Left colon (tissue), 2 donors: ENCODE measurements at regions not wholly inside any gene's neighbourhood (a gene's known extent, or its start where the extent isn't known, plus 50 kb on each side); places are given as distances from the start of the nearest gene placed in this dataset.
A peak's percentile ranks its signal among the peaks of the same experiment; 100 is the strongest.

Experiments used
- ATAC-seq: fragments of 200-7000 bp; cut with Tn5 transposase; one replicate; pipeline ENCODE4 v1.9.1; 2020; ENCODE audit warnings: mild to moderate bottlenecking, moderate library complexity
- DNase-seq, 2 donors: peaks; one replicate each; pipeline ENCODE4 v3.0.0-alpha.2; 2020
- intact Hi-C, 2 donors: fragments of 100-400 bp; cut with DNase I in 1 of 2; cut with micrococcal nuclease in 1 of 2; formaldehyde crosslinking; loops; one replicate each; pipeline versions ENCODE4 v1.11.2 to v1.14.0; 2022; cut with DNase I, micrococcal nuclease
- donor health status: DM: no; HTN: no; CAD: no.
- donor health status: DM: yes; HTN: yes; CAD: no.

- DNase-seq (no peak), ATAC-seq (no peak)
- intact Hi-C loops = no loop called here
Measured at GRCh38 chr16:79717333-79718137, 117.0 kb upstream of the MAF start.

DNA sequence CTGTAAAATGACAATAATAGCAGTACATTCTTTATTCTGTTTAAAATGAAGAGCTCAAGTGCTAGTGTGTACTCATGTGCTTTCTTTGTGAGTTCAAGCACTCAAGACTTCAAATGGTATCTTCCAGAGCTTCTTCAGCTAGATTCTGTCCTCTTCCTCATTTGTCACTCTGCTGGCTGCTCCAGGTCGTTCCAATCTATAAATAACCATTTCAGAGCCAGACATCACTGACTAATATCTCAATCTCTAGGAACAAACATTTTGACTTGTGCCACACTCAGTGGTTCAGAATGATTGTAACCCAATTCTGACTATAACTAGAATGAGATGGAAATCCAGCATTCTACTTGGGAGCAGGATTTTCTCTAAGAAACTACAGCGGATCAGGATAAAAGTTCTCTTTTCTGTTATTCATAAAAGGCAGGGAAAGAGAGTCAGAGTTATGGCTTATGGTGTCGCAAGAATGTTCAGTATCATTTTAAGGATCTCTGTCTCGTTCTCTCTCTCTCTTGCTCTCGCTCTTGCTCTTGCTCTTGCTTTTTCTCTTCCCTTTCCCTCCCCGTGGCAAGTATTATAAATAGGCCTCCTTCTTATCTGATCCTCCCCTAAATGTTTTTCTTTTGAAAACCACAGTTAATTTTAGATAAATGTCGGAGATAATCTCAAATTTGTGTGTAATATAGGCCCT is 116.3 kb upstream of the MAF start:
- no peak for ATAC-seq

DNA sequence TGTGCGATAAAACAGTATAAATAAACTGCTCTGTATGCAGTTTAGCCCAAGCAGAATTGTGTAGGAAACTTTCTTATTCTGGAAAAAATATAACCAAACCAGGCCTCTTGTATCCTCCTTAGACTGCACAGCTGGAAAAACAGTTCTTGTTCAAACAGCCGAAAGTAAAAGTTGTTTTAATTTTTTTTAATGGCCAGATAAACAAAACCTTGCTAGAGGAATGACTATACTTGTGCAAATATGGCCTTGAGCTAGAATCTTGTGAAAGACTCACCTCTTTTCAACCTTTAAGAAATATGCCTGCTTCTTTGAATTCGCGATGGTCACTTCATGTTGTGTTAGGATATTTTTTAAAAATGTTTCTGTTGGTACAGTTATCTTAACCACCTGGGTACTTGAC is 114.5 kb upstream of the MAF start:
- no peak for DNase-seq
- intact Hi-C loops = no loop called here
- ATAC-seq = no peak

More for the DNA sequence above, 116.3 kb upstream of the MAF start:
- no peak for DNase-seq
- intact Hi-C loops = no loop called here

- ATAC-seq (no peak), DNase-seq (no peak)
- intact Hi-C loops = no loop called here
Measured at GRCh38 chr16:79714440-79714839, 113.9 kb upstream of the MAF start.

DNA sequence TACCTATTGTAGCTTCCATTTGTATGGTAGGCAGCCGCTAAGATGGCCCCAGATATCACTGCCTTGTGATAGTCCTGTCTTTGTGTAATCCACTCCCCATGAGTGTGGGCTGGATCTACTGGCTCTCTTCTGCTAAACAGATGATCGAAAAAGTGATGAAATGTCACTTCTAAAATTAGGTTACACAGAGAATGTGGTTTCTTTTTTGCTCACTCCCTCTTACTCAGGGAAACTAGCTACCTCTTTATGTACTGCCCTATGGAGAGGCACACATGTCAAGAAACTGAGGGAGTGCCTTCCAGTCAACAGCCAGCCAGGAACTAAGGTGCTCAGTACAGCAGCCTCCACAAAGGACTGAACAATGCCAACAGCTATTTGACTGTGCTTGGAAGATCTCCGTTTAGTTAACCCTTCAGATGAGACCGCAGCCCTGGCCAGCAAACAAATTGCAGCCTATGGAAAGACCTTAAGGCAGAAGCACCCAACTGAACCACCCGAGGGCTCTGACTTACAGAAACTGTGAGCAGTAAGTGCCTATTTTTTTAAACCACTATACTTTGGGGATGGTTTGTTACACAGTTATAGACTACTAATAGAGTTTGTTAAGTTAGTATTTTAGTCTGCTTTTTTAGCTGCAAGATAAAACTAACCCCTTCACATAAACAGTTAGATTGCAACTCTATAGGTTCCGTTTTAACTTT is 113.2 kb upstream of the MAF start:
- no peak for DNase-seq
- intact Hi-C loops = no loop called here
- no peak for ATAC-seq

DNA sequence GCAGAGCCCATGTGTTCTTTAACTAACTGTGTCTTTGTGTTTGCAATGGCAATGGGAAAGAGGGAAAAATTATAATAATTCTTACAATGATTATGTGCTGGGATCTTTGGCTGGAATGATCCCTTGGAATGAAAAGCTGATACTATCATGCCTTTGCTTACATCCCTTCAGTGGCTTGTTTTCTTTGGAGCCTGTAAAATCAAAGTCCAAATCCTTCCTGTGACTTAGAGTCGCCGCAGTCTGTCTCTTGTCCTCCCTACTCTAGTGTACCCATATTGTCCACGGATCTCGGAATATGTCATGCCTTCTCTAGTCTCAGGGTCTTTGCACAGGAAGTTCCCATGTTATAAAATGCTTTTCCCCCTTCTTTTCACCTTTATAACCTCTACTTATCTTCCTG is 111.7 kb upstream of the MAF start:
- DNase-seq = no peak
- peak; percentile 99 for ATAC-seq
- intact Hi-C loops = no loop called here

DNA sequence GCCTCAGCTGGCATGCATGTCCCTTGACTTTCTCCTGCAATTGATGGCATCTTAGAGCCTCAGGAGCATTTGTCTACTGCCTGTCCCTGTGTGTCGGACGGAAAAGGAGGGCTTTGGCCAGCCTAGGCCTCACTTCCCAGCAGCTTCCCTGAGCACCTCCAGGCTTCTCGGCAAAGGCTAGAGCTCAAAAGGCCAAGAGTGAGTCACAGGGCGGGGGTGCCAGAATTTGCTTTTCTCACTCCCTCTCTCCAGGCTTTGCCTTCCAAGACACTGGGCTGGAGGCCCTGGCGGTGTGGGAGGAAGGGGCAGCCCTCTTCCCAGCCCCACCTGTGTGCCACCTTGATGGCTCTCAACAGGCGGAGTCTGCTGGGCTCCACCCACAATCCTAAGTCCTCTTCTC is 107.3 kb upstream of the MAF start:
- no peak for ATAC-seq
- peak; percentile 7 to 39 for DNase-seq

DNA sequence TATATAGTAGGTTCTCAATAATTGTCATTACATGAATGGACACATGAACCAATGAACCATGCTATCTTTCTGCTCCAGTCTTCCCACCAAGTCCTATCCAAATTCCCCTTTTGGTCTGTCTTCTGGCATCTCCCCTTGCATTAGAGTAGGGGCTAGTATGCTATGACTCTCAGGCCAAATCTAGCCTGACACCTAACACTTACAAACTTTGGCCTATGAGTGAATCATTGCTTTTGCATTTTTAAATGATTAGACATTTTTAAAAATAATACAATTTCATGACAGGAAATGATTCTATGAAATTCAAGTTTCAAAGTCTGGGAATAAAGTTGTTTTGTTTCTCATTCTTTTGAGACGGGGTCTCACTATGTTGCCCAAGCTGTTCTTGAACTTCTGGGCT is 102.5 kb upstream of the MAF start:
- intact Hi-C loops = no loop called here
- ATAC-seq = no peak
- DNase-seq = no peak

More for the DNA sequence above, 107.3 kb upstream of the MAF start:
- intact Hi-C loops = no loop called here

- intact Hi-C loops = no loop called here
- no peak for DNase-seq
- no peak for ATAC-seq
Measured at GRCh38 chr16:79698341-79698753, 97.8 kb upstream of the MAF start.

GRCh38 chr16:79697562-79698112 is 97.1 kb upstream of the MAF start:
- intact Hi-C loops = no loop called here
- no peak for ATAC-seq
- DNase-seq = no peak

DNA sequence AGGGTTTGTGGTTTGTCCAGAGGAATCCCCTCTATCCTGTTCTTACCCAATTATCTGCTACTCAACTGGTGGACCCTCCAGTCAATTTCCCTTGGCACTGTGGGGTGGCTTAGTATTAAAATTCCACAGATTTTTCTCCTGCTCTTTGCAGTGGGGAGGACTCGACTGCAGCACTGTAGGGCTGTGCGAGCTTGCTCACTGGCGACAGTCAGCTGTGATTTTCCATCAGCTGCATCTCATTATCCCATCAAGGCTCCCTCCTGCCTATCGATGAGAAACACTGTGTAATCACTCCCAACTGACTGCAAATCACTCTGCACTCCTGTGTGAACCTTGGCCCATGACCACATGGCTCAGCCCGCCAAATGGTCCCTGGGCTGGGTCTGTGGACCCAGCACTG is 90.5 kb upstream of the MAF start:
- intact Hi-C loops = no loop called here
- ATAC-seq (no peak), DNase-seq (no peak)

DNA sequence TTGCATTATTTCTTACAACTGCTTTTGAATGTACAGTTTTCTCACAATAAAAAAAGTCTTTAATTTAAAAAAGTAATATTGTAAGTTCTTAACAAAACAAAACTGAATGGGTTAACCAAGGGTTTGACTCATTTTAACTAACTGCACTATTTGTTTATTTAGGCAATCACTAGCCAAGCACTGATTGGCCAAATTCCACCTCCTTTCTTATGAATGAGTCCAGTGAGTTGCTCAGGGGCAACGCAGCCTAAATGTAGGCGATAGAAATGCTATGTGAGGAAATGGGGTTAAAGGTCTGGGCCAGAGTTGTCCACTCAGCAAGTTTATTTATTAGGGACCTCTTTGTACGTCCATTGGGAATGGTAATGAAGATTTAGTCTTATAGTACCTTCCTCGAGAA is 89.6 kb upstream of the MAF start:
- DNase-seq (no peak), ATAC-seq (no peak)
- intact Hi-C loops = no loop called here

- intact Hi-C loops = no loop called here
- ATAC-seq (no peak), DNase-seq (no peak)
Measured at GRCh38 chr16:79687249-79688130, 87.0 kb upstream of the MAF start.

DNA sequence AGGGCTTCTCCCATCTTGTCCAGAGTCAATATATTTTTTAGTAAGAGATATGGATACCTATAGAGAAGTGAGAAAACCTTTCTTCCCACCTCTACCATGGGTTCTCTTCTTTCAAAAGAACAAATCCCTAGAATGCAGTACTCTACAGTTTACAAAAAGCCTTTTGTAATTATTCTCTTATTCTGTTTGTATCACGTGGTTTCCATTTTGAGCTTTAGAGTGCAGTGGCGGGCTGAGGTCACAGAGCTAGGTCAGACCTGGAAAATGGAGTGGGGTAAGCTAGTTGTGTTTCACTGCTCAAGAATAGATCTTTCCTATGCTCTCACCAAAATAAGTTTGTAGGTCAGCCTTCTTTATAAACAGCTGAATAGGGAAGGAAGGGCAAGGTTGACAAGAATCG is 85.3 kb upstream of the MAF start:
- intact Hi-C loops = no loop called here
- no peak for ATAC-seq
- DNase-seq = no peak

- DNase-seq (no peak), ATAC-seq (no peak)
- intact Hi-C loops = no loop called here
Measured at GRCh38 chr16:79679334-79679733, 78.8 kb upstream of the MAF start.

DNA sequence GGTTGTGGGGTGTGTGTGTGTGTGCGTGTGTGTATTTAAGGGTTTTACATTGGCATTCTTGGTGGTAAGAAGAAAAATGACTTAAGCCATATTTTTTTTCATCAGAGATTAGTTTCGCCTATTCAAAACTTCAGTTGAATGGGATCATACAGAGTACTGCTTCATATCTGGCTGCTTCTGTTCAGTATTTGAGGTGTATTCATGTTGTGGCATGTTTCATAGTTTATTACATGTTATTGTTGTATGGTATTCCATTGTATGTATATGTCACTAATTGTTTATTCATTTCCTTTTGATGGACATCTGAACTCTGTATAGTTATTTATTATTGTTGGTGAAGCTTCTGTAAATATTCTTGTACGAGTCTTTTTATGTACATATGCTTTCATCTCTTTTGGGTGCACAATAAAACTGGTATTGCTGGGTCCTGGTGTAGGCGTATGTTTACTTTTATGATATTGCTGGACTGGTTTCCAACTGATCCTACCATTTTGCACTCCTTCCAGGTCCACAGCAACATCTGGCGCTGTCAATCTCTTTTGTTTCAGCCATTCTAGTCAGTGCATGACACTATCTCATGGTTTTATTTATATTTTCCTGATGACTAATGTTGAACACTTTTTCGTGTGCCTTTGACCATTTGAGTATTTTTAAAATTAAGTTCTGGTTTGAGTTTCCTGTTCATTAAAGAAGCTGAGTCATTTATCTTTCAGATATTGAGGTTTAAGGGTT is 77.4 kb upstream of the MAF start:
- no peak for DNase-seq
- intact Hi-C loops = no loop called here
- peak; percentile 37 for ATAC-seq

- ATAC-seq (no peak), DNase-seq (no peak)
- intact Hi-C loops = no loop called here
Measured at GRCh38 chr16:79673635-79674034, 73.1 kb upstream of the MAF start.

GRCh38 chr16:79672524-79672923 is 72.0 kb upstream of the MAF start:
- no peak for ATAC-seq

More at GRCh38 chr16:79672524-79672923, 72.0 kb upstream of the MAF start:
- intact Hi-C loops = no loop called here
- DNase-seq = no peak
